HCT116 (cell line): ENCODE measurements at regions not wholly inside any gene's neighbourhood (a gene's known extent, or its start where the extent isn't known, plus 50 kb on each side); places are given as distances from the start of the nearest gene placed in this dataset.

Experiments
- ATAC-seq: fragments of 200-7000 bp; cut with Tn5 transposase; 2 replicates; pipeline ENCODE4 v1.9.1; 2020; ENCODE audit warnings: mild to moderate bottlenecking, moderate library complexity
- BruUV-seq: library from RNA; stranded (reverse); fragments of 400-500 nt; replicated peaks from 2 replicates; lab custom pipeline; 2021; lab: Mats Ljungman, UMichigan
- CTCF ChIA-PET: fragments of 300-600 bp; sonication (Branson Sonifier 250); formaldehyde crosslinking; loops from one replicate; lab custom pipeline; 2021; ENCODE audit warnings: antibody characterized with exemption; lab: Charles Lee
- POLR2A ChIA-PET: fragments of 300-600, 350-600 bp; sonication (Branson Sonifier 250); formaldehyde crosslinking; loops from one replicate; lab custom pipeline; 2021; ENCODE audit warnings: antibody characterized with exemption; lab: Charles Lee
- RAD21 ChIA-PET, 2 experiments: fragments of 300-600 bp; sonication (Branson Sonifier 250); formaldehyde crosslinking; loops; one replicate each; lab custom pipeline; 2023; ENCODE audit warnings: low total read pairs in 2 of 2; ENCODE audit not compliant: uncharacterized antibody in 2 of 2, unreplicated experiment in 2 of 2, low non-redundant PET in 1 of 2; lab: Charles Lee
- DNase-seq: peaks from one replicate; pipeline ENCODE4 v3.0.0-alpha.2; 2010; ENCODE audit warnings: low read depth, low spot score
- H2AFZ ChIP-seq: fragments of 200-600 bp; shearing (Covaris generic), sonication (generic); 2 replicates; pipeline ENCODE4 v1.6.1; 2017; ENCODE audit warnings: low read depth, mixed run types, mixed read lengths, antibody characterized with exemption, low read length; ENCODE audit not compliant: poor library complexity, severe bottlenecking
- H3K27ac ChIP-seq: 2 replicates; pipeline ENCODE4 v1.5.1; 2012; ENCODE audit warnings: low read depth, low read length
- H3K27me3 ChIP-seq: fragments of 200-600 bp; sonication (generic); 2 replicates; pipeline ENCODE4 v1.6.1; 2016; ENCODE audit warnings: mixed run types, low read length, mixed read lengths; ENCODE audit not compliant: insufficient read depth
- H3K36me3 ChIP-seq, 2 experiments: fragments of 200-500 bp in 1 of 2; fragments of 200-600 bp in 1 of 2; sonication (Bioruptor generic) in 1 of 2; sonication (generic) in 1 of 2; 2 replicates each; pipeline versions ENCODE4 v1.5.1 to v1.6.1; 2014 to 2016; ENCODE audit warnings: low read length in 2 of 2, inconsistent platforms in 1 of 2, mixed read lengths in 1 of 2, mixed run types in 1 of 2; ENCODE audit not compliant: insufficient read depth in 2 of 2, control insufficient read depth in 1 of 2
- H3K4me1 ChIP-seq, 2 experiments: fragments of 200-600 bp in 1 of 2; sonication (generic) in 1 of 2; 2 replicates each; pipeline versions ENCODE4 v1.5.1 to v1.6.1; 2012 to 2017; ENCODE audit warnings: low read length in 2 of 2, inconsistent platforms in 1 of 2, mild to moderate bottlenecking in 1 of 2, mixed read lengths in 1 of 2, mixed run types in 1 of 2, moderate library complexity in 1 of 2; ENCODE audit not compliant: insufficient read depth in 2 of 2, control insufficient read depth in 1 of 2
- H3K4me2 ChIP-seq: fragments of 200-600 bp; sonication (generic); 2 replicates; pipeline ENCODE4 v1.6.1; 2017; ENCODE audit warnings: mixed run types, low read length, mixed read lengths
- H3K4me3 ChIP-seq, 2 experiments: fragments of 200-600 bp in 1 of 2; sonication (generic) in 1 of 2; replicated peaks in 1 of 2; 2 replicates each; pipeline ENCODE4 v1.5.1; 2011 to 2016; ENCODE audit warnings: low read length in 2 of 2, control low read depth in 1 of 2, low read depth in 1 of 2, mild to moderate bottlenecking in 1 of 2, mixed read lengths in 1 of 2, mixed run types in 1 of 2
- H3K79me2 ChIP-seq: fragments of 200-600 bp; sonication (generic); 2 replicates; pipeline ENCODE4 v1.6.1; 2017; ENCODE audit warnings: mild to moderate bottlenecking, mixed run types, low read length, moderate library complexity, mixed read lengths; ENCODE audit not compliant: insufficient read depth
- H3K9ac ChIP-seq: fragments of 200-600 bp; sonication (generic); 2 replicates; pipeline ENCODE4 v1.6.1; 2016; ENCODE audit warnings: low read length, mixed read lengths
- H3K9me2 ChIP-seq: fragments of 200-600 bp; sonication (generic), shearing (Covaris generic); 2 replicates; pipeline ENCODE4 v1.6.1; 2017; ENCODE audit warnings: mixed run types, mild to moderate bottlenecking, moderate library complexity; ENCODE audit not compliant: insufficient read depth
- H3K9me3 ChIP-seq, 2 experiments: fragments of 200-500 bp in 1 of 2; fragments of 200-600 bp in 1 of 2; sonication (Bioruptor generic) in 1 of 2; sonication (generic) in 1 of 2; 2 replicates each; pipeline ENCODE4 v1.6.1; 2014 to 2017; ENCODE audit warnings: low read length in 2 of 2, mixed read lengths in 2 of 2, inconsistent platforms in 1 of 2, low read depth in 1 of 2, mild to moderate bottlenecking in 1 of 2, mixed run types in 1 of 2, moderate library complexity in 1 of 2; ENCODE audit not compliant: control insufficient read depth in 1 of 2, insufficient read depth in 1 of 2
- H4K20me1 ChIP-seq: fragments of 200-600 bp; sonication (generic), shearing (Covaris generic); 2 replicates; pipeline ENCODE4 v1.6.1; 2017; ENCODE audit warnings: mixed run types, mild to moderate bottlenecking, moderate library complexity; ENCODE audit not compliant: insufficient read depth
- EGR1 ChIP-seq: IDR thresholded peaks from 2 replicates; pipeline ENCODE4 v1.6.1; 2012; ENCODE audit warnings: low read depth
- ELF1 ChIP-seq: IDR thresholded peaks from 2 replicates; pipeline ENCODE4 v1.6.1; 2012; ENCODE audit warnings: low read depth, borderline replicate concordance
- EZH2phosphoT487 ChIP-seq: fragments of 200-600 bp; IDR thresholded peaks from 2 replicates; pipeline ENCODE4 v1.6.1; 2018; ENCODE audit warnings: antibody characterized with exemption, borderline replicate concordance
- JUND ChIP-seq: IDR thresholded peaks from 2 replicates; pipeline ENCODE4 v1.6.1; 2012
- MAX ChIP-seq: IDR thresholded peaks from 2 replicates; pipeline ENCODE4 v1.6.1; 2012
- POLR2A ChIP-seq: IDR thresholded peaks from 2 replicates; pipeline ENCODE4 v1.7.0; 2011; ENCODE audit warnings: borderline replicate concordance; ENCODE audit not compliant: insufficient read depth, insufficient read length; ENCODE audit errors: extremely low read depth
- RAD21 ChIP-seq: IDR thresholded peaks from 2 replicates; pipeline ENCODE4 v1.6.1; 2012; ENCODE audit warnings: low read depth, mild to moderate bottlenecking
- REST ChIP-seq: IDR thresholded peaks from 2 replicates; pipeline ENCODE4 v1.6.1; 2012; ENCODE audit warnings: low read depth
- SP1 ChIP-seq: IDR thresholded peaks from 2 replicates; pipeline ENCODE4 v1.6.1; 2012; ENCODE audit warnings: low read depth
- SRF ChIP-seq: IDR thresholded peaks from 2 replicates; pipeline ENCODE4 v1.6.1; 2012; ENCODE audit warnings: low read depth
- YY1 ChIP-seq: IDR thresholded peaks from 2 replicates; pipeline ENCODE4 v1.6.1; 2011; ENCODE audit warnings: low read length, low read depth, moderate library complexity, mild to moderate bottlenecking; ENCODE audit not compliant: insufficient replicate concordance; ENCODE audit errors: extremely low read depth
- ZBTB33 ChIP-seq: IDR thresholded peaks from 2 replicates; pipeline ENCODE4 v1.6.1; 2011; ENCODE audit warnings: mild to moderate bottlenecking, low read length, moderate library complexity; ENCODE audit not compliant: insufficient replicate concordance; ENCODE audit errors: extremely low read depth
- ZNF274 ChIP-seq: fragments of 200-500 bp; sonication (Bioruptor generic); IDR thresholded peaks from 2 replicates; pipeline ENCODE4 v1.6.1; 2014; ENCODE audit warnings: mild to moderate bottlenecking, low read depth, low read length, inconsistent platforms
- intact Hi-C: fragments of 100-400 bp; cut with micrococcal nuclease; formaldehyde crosslinking; loops from 2 replicates; pipeline ENCODE4 v1.10.0; 2022

- CTCF ChIA-PET = no interaction called here
- Histone ChIP-seq H2AFZ (no peak overlapping the region), H3K4me3 (no peak overlapping the region), H3K9me2 (no peaks in the 10 kb centered on the region), H3K4me2 (no peak overlapping the region), H3K27me3 (no peaks in the 10 kb centered on the region), H3K4me1 (no peaks in the 10 kb centered on the region; a peak in 1 of 4 replicates), H3K36me3 (no peaks in the 10 kb centered on the region), H3K9ac (no peak overlapping the region), H3K79me2 (no peaks in the 10 kb centered on the region), H4K20me1 (no peaks in the 10 kb centered on the region), H3K9me3 (no peaks in the 10 kb centered on the region), H3K27ac (no peak overlapping the region)
- ATAC-seq (no peak), DNase-seq (no peak)
- TF ChIP-seq SRF (no peak), RAD21 (no peak), EGR1 (no peak), ZNF274 (no peak), REST (no peak), SP1 (no peak), ELF1 (no peak), JUND (no peak), EZH2phosphoT487 (no peak), POLR2A (no peak), MAX (no peak), ZBTB33 (no peak), YY1 (no peak)
- BruUV-seq = no TSS peak
- RAD21 ChIA-PET = no interaction called here
- POLR2A ChIA-PET = no interaction called here
- intact Hi-C loops = no loop called here
Measured at GRCh38 chr1:94669198-94669597, 127.6 kb upstream of the F3 start.
